ENCODE measurements at regions not wholly inside any gene's neighbourhood (a gene's known extent, or its start where the extent isn't known, plus 50 kb on each side); places are given as distances from the start of the nearest gene placed in this dataset.

- TF ChIP-seq CTCF (conservative IDR thresholded peaks at IDR 0.05; ENCODE audit: low read depth, low read length): no peak
- H3K4me3 ChIP-seq (ENCODE audit: low read length): no peak overlapping the region
- DNase-seq (ENCODE audit: low read depth): no peak
These were observed 104.4 kb upstream of the ESX1 start for GRCh38 chrX:104359124-104359523.

GRCh38 chrX:104351173-104351769 is 96.5 kb upstream of the ESX1 start:
- peak; percentile 48 for DNase-seq (ENCODE audit: low read depth)
- no peak for TF ChIP-seq CTCF (conservative IDR thresholded peaks at IDR 0.05; ENCODE audit: low read depth, low read length)
- H3K4me3 ChIP-seq (ENCODE audit: low read length): no peak overlapping the region

GRCh38 chrX:104347860-104348259 is 93.1 kb upstream of the ESX1 start:
- TF ChIP-seq CTCF (conservative IDR thresholded peaks at IDR 0.05; ENCODE audit: low read depth, low read length): no peak
- no peak overlapping the region for H3K4me3 ChIP-seq (ENCODE audit: low read length)
- DNase-seq (ENCODE audit: low read depth): no peak

- TF ChIP-seq CTCF (conservative IDR thresholded peaks at IDR 0.05; ENCODE audit: low read depth, low read length): peak; percentile 65
- DNase-seq (ENCODE audit: low read depth): peak; percentile 39
- H3K4me3 ChIP-seq (ENCODE audit: low read length): no peak overlapping the region
These were observed 88.8 kb upstream of the ESX1 start for GRCh38 chrX:104343428-104344129.

GRCh38 chrX:104342065-104342464 is 87.3 kb upstream of the ESX1 start:
- no peak for TF ChIP-seq CTCF (conservative IDR thresholded peaks at IDR 0.05; ENCODE audit: low read depth, low read length)
- no peak for DNase-seq (ENCODE audit: low read depth)

GRCh38 chrX:104335756-104336155 is 81.0 kb upstream of the ESX1 start:
- TF ChIP-seq CTCF (conservative IDR thresholded peaks at IDR 0.05; ENCODE audit: low read depth, low read length): no peak
- no peak overlapping the region for H3K4me3 ChIP-seq (ENCODE audit: low read length)
- no peak for DNase-seq (ENCODE audit: low read depth)

More at GRCh38 chrX:104342065-104342464, 87.3 kb upstream of the ESX1 start:
- no peak overlapping the region for H3K4me3 ChIP-seq (ENCODE audit: low read length)

- no peak overlapping the region for H3K4me3 ChIP-seq (ENCODE audit: low read length)
- DNase-seq (ENCODE audit: low read depth): no peak
- TF ChIP-seq CTCF (conservative IDR thresholded peaks at IDR 0.05; ENCODE audit: low read depth, low read length): no peak
These were observed 80.2 kb upstream of the ESX1 start for GRCh38 chrX:104334971-104335370.

Data from retinal pigment epithelial cell (primary cell).